Fibroblast of pulmonary artery (primary cell): ENCODE measurements at regions not wholly inside any gene's neighbourhood (a gene's known extent, or its start where the extent isn't known, plus 50 kb on each side); places are given as distances from the start of the nearest gene placed in this dataset.
"Not testable (repeated sequence)": the region's sequence is repeated elsewhere in the genome, so short reads cannot be mapped to it uniquely, and the experiment has no call there.

Experiments used
- DNase-seq: peaks from one replicate; pipeline ENCODE4 v3.0.0-alpha.2; 2010; ENCODE audit warnings: low read depth
- H3K4me3 ChIP-seq: replicated peaks from 2 replicates; pipeline ENCODE4 v1.5.1; 2011; ENCODE audit warnings: low read depth, mild to moderate bottlenecking, control low read depth, low read length, moderate library complexity
- CTCF ChIP-seq: IDR thresholded peaks from 2 replicates; pipeline ENCODE4 v1.5.1; 2011; ENCODE audit warnings: mild to moderate bottlenecking, control low read depth, low read length, inconsistent platforms; ENCODE audit errors: missing control alignments

- TF ChIP-seq CTCF = no peak
- DNase-seq = no peak
- no peak overlapping the region for H3K4me3 ChIP-seq
These were observed 159.0 kb downstream of the NDUFA12 start for GRCh38 chr12:94844452-94844851.

- DNase-seq = no peak
- no peak for TF ChIP-seq CTCF
- no peak overlapping the region for H3K4me3 ChIP-seq
These were observed 161.4 kb downstream of the NDUFA12 start for GRCh38 chr12:94841904-94842610.

- no peak for TF ChIP-seq CTCF
- H3K4me3 ChIP-seq = no peak overlapping the region
- DNase-seq = no peak
These were observed 162.3 kb downstream of the NDUFA12 start for GRCh38 chr12:94841177-94841576.

GRCh38 chr12:94839347-94839746 is 164.2 kb downstream of the NDUFA12 start:
- no peak for DNase-seq
- H3K4me3 ChIP-seq = no peak overlapping the region
- TF ChIP-seq CTCF = no peak

GRCh38 chr12:94836952-94837670 is 166.4 kb downstream of the NDUFA12 start:
- DNase-seq = peak; percentile 66
- H3K4me3 ChIP-seq = not testable (repeated sequence)

- no peak overlapping the region for H3K4me3 ChIP-seq
- DNase-seq = no peak
- TF ChIP-seq CTCF = no peak
These were observed 169.4 kb downstream of the NDUFA12 start for GRCh38 chr12:94834036-94834625.

GRCh38 chr12:94832780-94833681 is 170.5 kb downstream of the NDUFA12 start:
- no peak for TF ChIP-seq CTCF
- peak; percentile 23 for DNase-seq
- H3K4me3 ChIP-seq = no peak overlapping the region
